ENCODE measurements at regions not wholly inside any gene's neighbourhood (a gene's known extent, or its start where the extent isn't known, plus 50 kb on each side); places are given as distances from the start of the nearest gene placed in this dataset.

- TF ChIP-seq CTCF (IDR thresholded peaks at IDR 0.05) = no peak
- Mint-ChIP-seq H3K27ac (ENCODE audit: unreplicated experiment) (no peak overlapping the region), H3K36me3 (ENCODE audit: low read depth) (peaks cover 3% of the 10 kb centered on the region), H3K4me1 (ENCODE audit: low read depth) (peaks cover 5% of the 10 kb centered on the region), H3K4me3 (ENCODE audit: unreplicated experiment) (no peak overlapping the region), H3K27me3 (ENCODE audit: low read depth) (peaks cover 15% of the 10 kb centered on the region), H3K9me3 (ENCODE audit: low read depth) (peaks cover 10% of the 10 kb centered on the region)
- DNase-seq (ENCODE audit: low spot score) = no peak
Measured at GRCh38 chr12:95397571-95397970, 76.4 kb upstream of the METAP2 start.

GRCh38 chr12:95402096-95402495 is 71.9 kb upstream of the METAP2 start:
- Mint-ChIP-seq H3K36me3 (ENCODE audit: low read depth) (no peaks in the 10 kb centered on the region), H3K4me1 (ENCODE audit: low read depth) (no peaks in the 10 kb centered on the region), H3K9me3 (ENCODE audit: low read depth) (no peaks in the 10 kb centered on the region), H3K27ac (ENCODE audit: unreplicated experiment) (no peak overlapping the region), H3K27me3 (ENCODE audit: low read depth) (peaks cover 5% of the 10 kb centered on the region), H3K4me3 (ENCODE audit: unreplicated experiment) (no peak overlapping the region)
- TF ChIP-seq CTCF (IDR thresholded peaks at IDR 0.05) = no peak
- no peak for DNase-seq (ENCODE audit: low spot score)

- DNase-seq (ENCODE audit: low spot score) = no peak
- Mint-ChIP-seq H3K27ac (ENCODE audit: unreplicated experiment) (no peak overlapping the region), H3K27me3 (ENCODE audit: low read depth) (no peaks in the 10 kb centered on the region), H3K4me3 (ENCODE audit: unreplicated experiment) (no peak overlapping the region), H3K9me3 (ENCODE audit: low read depth) (no peaks in the 10 kb centered on the region), H3K36me3 (ENCODE audit: low read depth) (no peaks in the 10 kb centered on the region), H3K4me1 (ENCODE audit: low read depth) (peaks cover 23% of the 10 kb centered on the region)
- TF ChIP-seq CTCF (IDR thresholded peaks at IDR 0.05) = no peak
Measured at GRCh38 chr12:95408201-95408600, 65.8 kb upstream of the METAP2 start.

- Mint-ChIP-seq H3K4me3 (ENCODE audit: unreplicated experiment) (no peak overlapping the region), H3K27ac (ENCODE audit: unreplicated experiment) (peak overlapping the region; percentile 11), H3K27me3 (ENCODE audit: low read depth) (no peaks in the 10 kb centered on the region), H3K36me3 (ENCODE audit: low read depth) (no peaks in the 10 kb centered on the region), H3K4me1 (ENCODE audit: low read depth) (peaks cover 38% of the 10 kb centered on the region), H3K9me3 (ENCODE audit: low read depth) (no peaks in the 10 kb centered on the region)
- TF ChIP-seq CTCF (IDR thresholded peaks at IDR 0.05) = no peak
- no peak for DNase-seq (ENCODE audit: low spot score)
Measured at GRCh38 chr12:95411057-95411456, 62.9 kb upstream of the METAP2 start.

- Mint-ChIP-seq H3K9me3 (ENCODE audit: low read depth) (no peaks in the 10 kb centered on the region), H3K4me1 (ENCODE audit: low read depth) (peaks cover 38% of the 10 kb centered on the region), H3K27ac (ENCODE audit: unreplicated experiment) (peak overlapping the region; percentile 97), H3K27me3 (ENCODE audit: low read depth) (no peaks in the 10 kb centered on the region), H3K4me3 (ENCODE audit: unreplicated experiment) (no peak overlapping the region), H3K36me3 (ENCODE audit: low read depth) (no peaks in the 10 kb centered on the region)
- TF ChIP-seq CTCF (IDR thresholded peaks at IDR 0.05) = no peak
- DNase-seq (ENCODE audit: low spot score) = no peak
Measured at GRCh38 chr12:95411466-95411865, 62.5 kb upstream of the METAP2 start.

Measured in chondrocyte (in vitro differentiated cells).